ENCODE measurements at regions not wholly inside any gene's neighbourhood (a gene's known extent, or its start where the extent isn't known, plus 50 kb on each side); places are given as distances from the start of the nearest gene placed in this dataset.

DNA sequence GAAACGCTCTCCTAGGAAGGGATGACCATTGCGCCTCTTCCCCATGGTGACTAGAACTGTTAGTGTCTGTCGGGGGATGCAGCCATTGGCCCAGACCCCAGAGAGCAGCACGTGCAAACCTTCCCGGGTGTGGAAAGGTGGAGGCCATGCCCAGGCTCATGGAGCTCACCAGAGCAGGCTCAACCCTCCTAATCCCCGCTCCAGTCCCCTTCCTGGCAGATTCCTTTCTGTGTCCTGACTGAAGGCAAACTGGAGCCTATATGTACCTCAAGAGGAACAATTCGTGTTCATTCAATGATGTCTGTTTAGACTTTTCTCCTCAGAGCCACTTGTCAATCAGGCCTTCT is 94.4 kb downstream of the RHOB start:
- no peak overlapping the region for H3K4me3 ChIP-seq
- WGBS, 2 donors (ENCODE audit: low coverage in 1 of 2): 87% methylated on average over 7 of the region's 7 CpGs; no CpG with 5 or more reads in 1 of the 2 donors
- in situ Hi-C loops (cut with MboI; ENCODE audit: low pct_ligation_motif_present in 1 of 4, low pct_unique_long_range_greater_than_20kb in 1 of 4, low sequenced_read_pairs in 3 of 4) (no loop called here), intact Hi-C loops (cut with DNase I; ENCODE audit: low total_unique reads) (no loop called here)
- no peak for DNase-seq
- H3K27ac ChIP-seq: no peak overlapping the region
- TF ChIP-seq POLR2AphosphoS5 (IDR thresholded peaks at IDR 0.05) (no peak), EP300 (IDR thresholded peaks at IDR 0.05; ENCODE audit: low read depth) (no peak), POLR2A (IDR thresholded peaks at IDR 0.05) (no peak)
- TF ChIP-seq, protein P1, sequence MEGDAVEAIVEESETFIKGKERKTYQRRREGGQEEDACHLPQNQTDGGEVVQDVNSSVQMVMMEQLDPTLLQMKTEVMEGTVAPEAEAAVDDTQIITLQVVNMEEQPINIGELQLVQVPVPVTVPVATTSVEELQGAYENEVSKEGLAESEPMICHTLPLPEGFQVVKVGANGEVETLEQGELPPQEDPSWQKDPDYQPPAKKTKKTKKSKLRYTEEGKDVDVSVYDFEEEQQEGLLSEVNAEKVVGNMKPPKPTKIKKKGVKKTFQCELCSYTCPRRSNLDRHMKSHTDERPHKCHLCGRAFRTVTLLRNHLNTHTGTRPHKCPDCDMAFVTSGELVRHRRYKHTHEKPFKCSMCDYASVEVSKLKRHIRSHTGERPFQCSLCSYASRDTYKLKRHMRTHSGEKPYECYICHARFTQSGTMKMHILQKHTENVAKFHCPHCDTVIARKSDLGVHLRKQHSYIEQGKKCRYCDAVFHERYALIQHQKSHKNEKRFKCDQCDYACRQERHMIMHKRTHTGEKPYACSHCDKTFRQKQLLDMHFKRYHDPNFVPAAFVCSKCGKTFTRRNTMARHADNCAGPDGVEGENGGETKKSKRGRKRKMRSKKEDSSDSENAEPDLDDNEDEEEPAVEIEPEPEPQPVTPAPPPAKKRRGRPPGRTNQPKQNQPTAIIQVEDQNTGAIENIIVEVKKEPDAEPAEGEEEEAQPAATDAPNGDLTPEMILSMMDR (IDR thresholded peaks at IDR 0.05): no peak
- H3K4me1 ChIP-seq: no peaks in the 10 kb centered on the region
- H3K27me3 ChIP-seq: no peaks in the 10 kb centered on the region
- no peaks in the 10 kb centered on the region for H3K36me3 ChIP-seq
- H3K9me3 ChIP-seq: no peaks in the 10 kb centered on the region

- in situ Hi-C loops (cut with MboI; ENCODE audit: low pct_ligation_motif_present in 1 of 4, low pct_unique_long_range_greater_than_20kb in 1 of 4, low sequenced_read_pairs in 3 of 4): no loop called here
Observed at GRCh38 chr2:20541651-20542050, 94.8 kb downstream of the RHOB start.

DNA sequence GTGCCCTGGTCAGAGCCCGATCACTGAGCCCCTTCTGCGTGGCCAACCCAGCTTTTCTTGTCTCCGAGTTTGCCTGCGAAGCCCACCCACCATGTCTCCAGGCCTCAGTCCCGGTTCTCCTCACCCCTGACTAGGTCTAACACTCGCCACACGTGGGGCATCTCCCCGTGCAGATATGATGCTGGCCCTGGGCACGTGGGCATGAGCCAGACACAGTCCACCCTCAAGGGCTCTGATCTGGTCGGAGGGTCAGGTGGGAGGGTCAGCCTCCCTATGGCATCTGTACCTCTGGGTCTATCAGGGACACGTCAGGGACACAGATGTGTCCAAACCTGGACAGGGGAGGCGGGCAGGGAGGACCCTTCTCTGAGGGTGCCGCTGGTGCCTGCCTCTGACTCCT is 95.4 kb downstream of the RHOB start:
- in situ Hi-C loops (cut with MboI; ENCODE audit: low pct_ligation_motif_present in 1 of 4, low pct_unique_long_range_greater_than_20kb in 1 of 4, low sequenced_read_pairs in 3 of 4): no loop called here
- WGBS, 2 donors (ENCODE audit: low coverage in 1 of 2): 84% methylated on average over 13 of the region's 13 CpGs; no CpG with 5 or more reads in 1 of the 2 donors
- intact Hi-C loops (cut with DNase I; ENCODE audit: low total_unique reads): no loop called here

More at GRCh38 chr2:20541651-20542050, 94.8 kb downstream of the RHOB start:
- TF ChIP-seq POLR2A (IDR thresholded peaks at IDR 0.05): no peak
- TF ChIP-seq EP300 (IDR thresholded peaks at IDR 0.05; ENCODE audit: low read depth): no peak
- TF ChIP-seq, protein P1 (IDR thresholded peaks at IDR 0.05): no peak
- TF ChIP-seq POLR2AphosphoS5 (IDR thresholded peaks at IDR 0.05): no peak
- intact Hi-C loops (cut with DNase I; ENCODE audit: low total_unique reads): no loop called here
- Histone ChIP-seq H3K27ac (no peak overlapping the region), H3K27me3 (no peaks in the 10 kb centered on the region), H3K4me1 (no peaks in the 10 kb centered on the region), H3K36me3 (no peaks in the 10 kb centered on the region), H3K9me3 (no peaks in the 10 kb centered on the region), H3K4me3 (no peak overlapping the region)
- WGBS, 2 donors (ENCODE audit: low coverage in 1 of 2): 70 to 88% methylated on average over 2 to 5 of the region's 5 CpGs
- DNase-seq: no peak

GRCh38 chr2:20542746-20543468 is 96.0 kb downstream of the RHOB start:
- Histone ChIP-seq H3K4me3 (no peak overlapping the region), H3K27me3 (no peaks in the 10 kb centered on the region), H3K9me3 (no peaks in the 10 kb centered on the region), H3K4me1 (no peaks in the 10 kb centered on the region), H3K27ac (no peak overlapping the region), H3K36me3 (no peaks in the 10 kb centered on the region)
- in situ Hi-C loops (cut with MboI; ENCODE audit: low pct_ligation_motif_present in 1 of 4, low pct_unique_long_range_greater_than_20kb in 1 of 4, low sequenced_read_pairs in 3 of 4) (no loop called here), intact Hi-C loops (cut with DNase I; ENCODE audit: low total_unique reads) (no loop called here)
- TF ChIP-seq EP300 (IDR thresholded peaks at IDR 0.05; ENCODE audit: low read depth) (no peak), POLR2AphosphoS5 (IDR thresholded peaks at IDR 0.05) (no peak), POLR2A (IDR thresholded peaks at IDR 0.05) (no peak)
- TF ChIP-seq, protein P1 (IDR thresholded peaks at IDR 0.05): no peak
- WGBS, 2 donors (ENCODE audit: low coverage in 1 of 2): 81 to 82% methylated on average over 11 to 13 of the region's 13 CpGs
- DNase-seq: no peak

More for the DNA sequence above, 95.4 kb downstream of the RHOB start:
- Histone ChIP-seq H3K36me3 (no peaks in the 10 kb centered on the region), H3K9me3 (no peaks in the 10 kb centered on the region), H3K4me3 (no peak overlapping the region), H3K4me1 (no peaks in the 10 kb centered on the region), H3K27ac (no peak overlapping the region), H3K27me3 (no peaks in the 10 kb centered on the region)
- no peak for TF ChIP-seq POLR2A (IDR thresholded peaks at IDR 0.05)
- no peak for TF ChIP-seq EP300 (IDR thresholded peaks at IDR 0.05; ENCODE audit: low read depth)
- TF ChIP-seq POLR2AphosphoS5 (IDR thresholded peaks at IDR 0.05): no peak
- TF ChIP-seq, protein P1 (IDR thresholded peaks at IDR 0.05): no peak
- DNase-seq: no peak
